Parathyroid adenoma (tissue), 2 donors: ENCODE measurements at regions not wholly inside any gene's neighbourhood (a gene's known extent, or its start where the extent isn't known, plus 50 kb on each side); places are given as distances from the start of the nearest gene placed in this dataset.

ENCODE experiments used
- H2AFZ ChIP-seq: fragments of 300-600 bp; sonication (generic); one replicate; pipeline ENCODE4 v1.7.0; 2017; ENCODE audit warnings: antibody characterized with exemption, mild to moderate bottlenecking
- H3K27ac ChIP-seq: fragments of 300-600 bp; sonication (generic); one replicate; pipeline ENCODE4 v1.7.0; 2017
- H3K27me3 ChIP-seq: fragments of 300-600 bp; sonication (generic); one replicate; pipeline ENCODE4 v1.7.0; 2017; ENCODE audit warnings: low read length; ENCODE audit not compliant: control insufficient read depth, insufficient read depth
- H3K36me3 ChIP-seq: fragments of 300-600 bp; sonication (generic); one replicate; pipeline ENCODE4 v1.7.0; 2017; ENCODE audit warnings: low read length; ENCODE audit not compliant: control insufficient read depth, insufficient read depth
- H3K4me1 ChIP-seq: fragments of 300-600 bp; sonication (generic); one replicate; pipeline ENCODE4 v1.7.0; 2017; ENCODE audit warnings: control low read depth
- H3K4me2 ChIP-seq: fragments of 300-600 bp; sonication (generic); one replicate; pipeline ENCODE4 v1.7.0; 2017; ENCODE audit warnings: low read length
- H3K4me3 ChIP-seq: fragments of 300-600 bp; sonication (generic); one replicate; pipeline ENCODE4 v1.7.0; 2017; ENCODE audit warnings: low read depth, low read length
- H3K79me2 ChIP-seq: fragments of 300-600 bp; sonication (generic); one replicate; pipeline ENCODE4 v1.7.0; 2017; ENCODE audit warnings: control low read depth
- H3K9ac ChIP-seq: fragments of 300-600 bp; sonication (generic); one replicate; pipeline ENCODE4 v1.7.0; 2017; ENCODE audit warnings: mild to moderate bottlenecking
- H3K9me3 ChIP-seq: fragments of 300-600 bp; sonication (generic); one replicate; pipeline ENCODE4 v1.7.0; 2017; ENCODE audit warnings: low read length; ENCODE audit not compliant: control insufficient read depth
- TF ChIP-seq, protein P1 (sequence below): fragments of 300-600 bp; sonication (generic); IDR thresholded peaks from one replicate; pipeline ENCODE4 v1.7.0; 2017; ENCODE audit warnings: antibody characterized with exemption, mild to moderate bottlenecking
- donor health status: primary hyperparathyroidism.

DNA sequence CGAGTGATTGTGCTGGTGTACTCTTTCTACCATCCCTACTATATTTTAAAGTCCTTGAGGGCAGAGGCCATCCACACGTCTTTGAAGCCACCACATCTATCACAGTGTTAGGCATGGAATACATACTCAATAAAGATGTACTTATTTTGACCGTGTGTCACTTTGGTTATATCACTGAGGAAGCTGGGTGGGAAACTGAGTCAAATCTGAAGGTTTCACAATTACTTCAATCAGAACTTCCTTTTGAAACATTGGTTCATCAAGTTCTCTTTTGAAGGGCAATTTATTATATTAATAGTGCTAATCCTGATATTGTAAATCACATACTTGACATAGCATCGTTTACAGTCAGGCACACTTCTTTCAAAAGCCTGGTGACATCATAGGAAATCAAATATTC lies 53.3 kb upstream of the ATP1B1 start:
- TF ChIP-seq, protein P1, sequence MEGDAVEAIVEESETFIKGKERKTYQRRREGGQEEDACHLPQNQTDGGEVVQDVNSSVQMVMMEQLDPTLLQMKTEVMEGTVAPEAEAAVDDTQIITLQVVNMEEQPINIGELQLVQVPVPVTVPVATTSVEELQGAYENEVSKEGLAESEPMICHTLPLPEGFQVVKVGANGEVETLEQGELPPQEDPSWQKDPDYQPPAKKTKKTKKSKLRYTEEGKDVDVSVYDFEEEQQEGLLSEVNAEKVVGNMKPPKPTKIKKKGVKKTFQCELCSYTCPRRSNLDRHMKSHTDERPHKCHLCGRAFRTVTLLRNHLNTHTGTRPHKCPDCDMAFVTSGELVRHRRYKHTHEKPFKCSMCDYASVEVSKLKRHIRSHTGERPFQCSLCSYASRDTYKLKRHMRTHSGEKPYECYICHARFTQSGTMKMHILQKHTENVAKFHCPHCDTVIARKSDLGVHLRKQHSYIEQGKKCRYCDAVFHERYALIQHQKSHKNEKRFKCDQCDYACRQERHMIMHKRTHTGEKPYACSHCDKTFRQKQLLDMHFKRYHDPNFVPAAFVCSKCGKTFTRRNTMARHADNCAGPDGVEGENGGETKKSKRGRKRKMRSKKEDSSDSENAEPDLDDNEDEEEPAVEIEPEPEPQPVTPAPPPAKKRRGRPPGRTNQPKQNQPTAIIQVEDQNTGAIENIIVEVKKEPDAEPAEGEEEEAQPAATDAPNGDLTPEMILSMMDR = no peak
- Histone ChIP-seq H3K4me3 (no peak overlapping the region), H3K9me3 (no peaks in the 10 kb centered on the region), H3K79me2 (no peaks in the 10 kb centered on the region), H3K27ac (no peak overlapping the region), H3K9ac (no peak overlapping the region), H3K4me1 (no peaks in the 10 kb centered on the region), H3K27me3 (no peaks in the 10 kb centered on the region), H2AFZ (no peak overlapping the region), H3K4me2 (no peak overlapping the region), H3K36me3 (no peaks in the 10 kb centered on the region)
